Fibroblast of lung (primary cell): ENCODE measurements at regions not wholly inside any gene's neighbourhood (a gene's known extent, or its start where the extent isn't known, plus 50 kb on each side); places are given as distances from the start of the nearest gene placed in this dataset.

Experiments used
- DNase-seq, 2 donors: peaks; one replicate each; pipeline versions ENCODE4 v3.0.0 to v3.0.0-alpha.2; 2010; ENCODE audit warnings: low read depth in 2 of 2
- H2AFZ ChIP-seq: 2 replicates; pipeline ENCODE4 v1.5.1; 2012; ENCODE audit warnings: low read length, control low read depth, inconsistent platforms
- H3K27ac ChIP-seq: 2 replicates; pipeline ENCODE4 v1.5.1; 2011; ENCODE audit warnings: low read length, control low read depth; ENCODE audit not compliant: insufficient read depth
- H3K27me3 ChIP-seq: 2 replicates; pipeline ENCODE4 v1.5.1; 2011; ENCODE audit warnings: mild to moderate bottlenecking, low read length; ENCODE audit not compliant: control insufficient read depth, insufficient read depth
- H3K36me3 ChIP-seq: 2 replicates; pipeline ENCODE4 v1.5.1; 2011; ENCODE audit warnings: low read length; ENCODE audit not compliant: control insufficient read depth, insufficient read depth
- H3K4me1 ChIP-seq: 2 replicates; pipeline ENCODE4 v1.5.1; 2011; ENCODE audit warnings: low read length; ENCODE audit not compliant: control insufficient read depth, insufficient read depth; ENCODE audit errors: extremely low read depth
- H3K4me2 ChIP-seq: 2 replicates; pipeline ENCODE4 v1.5.1; 2011; ENCODE audit warnings: low read length, control low read depth; ENCODE audit not compliant: insufficient read depth; ENCODE audit errors: extremely low read depth
- H3K4me3 ChIP-seq, 4 experiments: fragments of 200-600 bp in 1 of 4; sonication (generic) in 1 of 4; replicated peaks in 1 of 4; 2 replicates each; pipeline ENCODE4 v1.5.1; 2011 to 2016; ENCODE audit warnings: low read length in 4 of 4, low read depth in 3 of 4, mild to moderate bottlenecking in 3 of 4, control low read depth in 2 of 4, inconsistent platforms in 1 of 4, mixed read lengths in 1 of 4; ENCODE audit not compliant: insufficient read depth in 1 of 4; ENCODE audit errors: control extremely low read depth in 1 of 4
- H3K79me2 ChIP-seq: 2 replicates; pipeline ENCODE4 v1.5.1; 2012; ENCODE audit warnings: mild to moderate bottlenecking, low read length, inconsistent platforms; ENCODE audit not compliant: control insufficient read depth, insufficient read depth
- H3K9ac ChIP-seq: 2 replicates; pipeline ENCODE4 v1.5.1; 2011; ENCODE audit warnings: mild to moderate bottlenecking, low read length, control low read depth; ENCODE audit not compliant: insufficient read depth
- H3K9me3 ChIP-seq: 2 replicates; pipeline ENCODE4 v1.5.1; 2012; ENCODE audit warnings: low read depth, low read length; ENCODE audit not compliant: control insufficient read depth, insufficient read depth
- H4K20me1 ChIP-seq: 2 replicates; pipeline ENCODE4 v1.5.1; 2011; ENCODE audit warnings: low read length; ENCODE audit not compliant: control insufficient read depth, insufficient read depth; ENCODE audit errors: extremely low read depth
- CTCF ChIP-seq, 2 donors: IDR thresholded peaks in 1 of 2; conservative IDR thresholded peaks in 1 of 2; 1 replicate in 1 of 2; 2 replicates in 1 of 2; pipeline ENCODE4 v1.5.1; 2011 to 2012; ENCODE audit warnings: low read length in 2 of 2, control low read depth in 1 of 2, inconsistent platforms in 1 of 2, low read depth in 1 of 2, mild to moderate bottlenecking in 1 of 2
- EZH2 ChIP-seq: IDR thresholded peaks from 2 replicates; pipeline ENCODE4 v1.5.1; 2012; ENCODE audit warnings: low read length, control low read depth, mild to moderate bottlenecking; ENCODE audit errors: missing control alignments

GRCh38 chr20:39318911-39319310 is 356.8 kb downstream of the DHX35 start:
- no peak overlapping the region for H3K27ac ChIP-seq
- H3K9ac ChIP-seq: no peak overlapping the region
- H4K20me1 ChIP-seq: no peaks in the 10 kb centered on the region
- TF ChIP-seq EZH2 (no peak), CTCF (conservative IDR thresholded peaks at IDR 0.05 in 1 of 2, IDR thresholded peaks at IDR 0.05 in 1 of 2; ENCODE audit: low read depth in 1 of 2, low read length in 2 of 2) (no peak)
- no peak overlapping the region for H3K4me2 ChIP-seq
- H3K4me3 ChIP-seq: no peak overlapping the region
- H3K9me3 ChIP-seq: no peaks in the 10 kb centered on the region
- no peak for DNase-seq
- no peaks in the 10 kb centered on the region for H3K27me3 ChIP-seq
- H2AFZ ChIP-seq: no peak overlapping the region
- H3K36me3 ChIP-seq: no peaks in the 10 kb centered on the region
- no peaks in the 10 kb centered on the region for H3K79me2 ChIP-seq
- H3K4me1 ChIP-seq: no peaks in the 10 kb centered on the region

- Histone ChIP-seq H3K27me3 (no peaks in the 10 kb centered on the region), H3K79me2 (no peaks in the 10 kb centered on the region), H3K4me3 (no peak overlapping the region), H3K9me3 (no peaks in the 10 kb centered on the region), H2AFZ (no peak overlapping the region), H4K20me1 (no peaks in the 10 kb centered on the region), H3K4me1 (no peaks in the 10 kb centered on the region), H3K36me3 (no peaks in the 10 kb centered on the region), H3K4me2 (no peak overlapping the region), H3K9ac (no peak overlapping the region), H3K27ac (no peak overlapping the region)
- no peak for TF ChIP-seq CTCF (conservative IDR thresholded peaks at IDR 0.05 in 1 of 2, IDR thresholded peaks at IDR 0.05 in 1 of 2; ENCODE audit: low read depth in 1 of 2, low read length in 2 of 2)
- no peak for TF ChIP-seq EZH2
- no peak for DNase-seq
Measured at GRCh38 chr20:39312676-39313075, 350.5 kb downstream of the DHX35 start.

DNA sequence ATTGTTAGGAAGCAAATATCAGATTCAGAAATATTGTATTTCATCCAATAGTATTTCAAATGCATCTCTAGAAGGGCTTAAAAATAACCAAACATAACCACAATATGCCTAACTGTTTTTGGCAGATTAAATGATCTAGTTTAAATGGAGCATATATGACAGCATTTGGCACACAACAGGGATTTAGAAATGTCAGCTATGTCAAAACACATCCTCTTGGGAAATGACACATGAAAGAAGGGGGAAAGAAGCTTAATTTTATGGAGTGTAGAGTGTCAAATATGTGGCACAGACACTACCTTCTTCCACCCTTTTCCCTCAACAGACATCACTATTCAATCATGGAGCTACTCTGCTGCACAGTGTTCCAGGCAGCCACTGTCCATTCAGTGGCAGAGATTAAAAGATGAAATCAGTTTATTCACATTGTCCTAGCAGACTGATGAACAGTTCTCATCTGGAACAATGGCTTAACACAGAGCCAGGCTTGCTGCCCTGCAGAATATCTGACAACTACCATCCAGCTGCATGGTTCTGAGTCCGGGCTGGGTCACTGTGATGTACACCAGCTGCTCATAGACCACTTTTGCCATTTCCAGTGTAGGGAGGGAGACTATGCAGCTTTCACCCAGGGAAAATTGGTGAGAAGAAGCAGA is 349.8 kb downstream of the DHX35 start:
- no peaks in the 10 kb centered on the region for H3K36me3 ChIP-seq
- no peak overlapping the region for H3K4me3 ChIP-seq
- H3K9ac ChIP-seq: no peak overlapping the region
- H4K20me1 ChIP-seq: no peaks in the 10 kb centered on the region
- no peaks in the 10 kb centered on the region for H3K27me3 ChIP-seq
- H3K9me3 ChIP-seq: no peaks in the 10 kb centered on the region
- no peak for DNase-seq
- no peak overlapping the region for H2AFZ ChIP-seq
- no peaks in the 10 kb centered on the region for H3K79me2 ChIP-seq
- no peak for TF ChIP-seq EZH2
- TF ChIP-seq CTCF (conservative IDR thresholded peaks at IDR 0.05 in 1 of 2, IDR thresholded peaks at IDR 0.05 in 1 of 2; ENCODE audit: low read depth in 1 of 2, low read length in 2 of 2): no peak
- no peak overlapping the region for H3K27ac ChIP-seq
- H3K4me1 ChIP-seq: no peaks in the 10 kb centered on the region
- no peak overlapping the region for H3K4me2 ChIP-seq
